ENCODE measurements at regions not wholly inside any gene's neighbourhood (a gene's known extent, or its start where the extent isn't known, plus 50 kb on each side); places are given as distances from the start of the nearest gene placed in this dataset.
"Not testable (repeated sequence)": the region's sequence is repeated elsewhere in the genome, so short reads cannot be mapped to it uniquely, and the experiment has no call there.

GRCh38 chr6:977226-977625 lies 284.3 kb upstream of the EXOC2 start:
- DNase-seq, result not testable (repeated sequence)

GRCh38 chr6:971981-972640 lies 279.2 kb upstream of the EXOC2 start:
- DNase-seq, result no peak

- DNase-seq, result no peak
Measured at GRCh38 chr6:968791-969190, 275.9 kb upstream of the EXOC2 start.

GRCh38 chr6:967701-968100 lies 274.8 kb upstream of the EXOC2 start:
- no peak for DNase-seq

- no peak for DNase-seq
Measured at GRCh38 chr6:965343-965742, 272.4 kb upstream of the EXOC2 start.

GRCh38 chr6:963456-963855 lies 270.5 kb upstream of the EXOC2 start:
- no peak for DNase-seq

GRCh38 chr6:961407-961960 lies 268.5 kb upstream of the EXOC2 start:
- no peak for DNase-seq

GRCh38 chr6:960356-960755 lies 267.4 kb upstream of the EXOC2 start:
- DNase-seq, result no peak

GRCh38 chr6:958488-958887 lies 265.5 kb upstream of the EXOC2 start:
- DNase-seq, result no peak

GRCh38 chr6:951399-952181 lies 258.7 kb upstream of the EXOC2 start:
- DNase-seq, result no peak

GRCh38 chr6:947235-947934 lies 254.4 kb upstream of the EXOC2 start:
- no peak for DNase-seq

- no peak for DNase-seq
Measured at GRCh38 chr6:946546-946945, 253.6 kb upstream of the EXOC2 start.

GRCh38 chr6:939526-940252 lies 246.8 kb upstream of the EXOC2 start:
- DNase-seq, result no peak

- DNase-seq, result no peak
Measured at GRCh38 chr6:938916-939315, 246.0 kb upstream of the EXOC2 start.

GRCh38 chr6:938271-938905 lies 245.4 kb upstream of the EXOC2 start:
- no peak for DNase-seq

GRCh38 chr6:935582-935981 lies 242.6 kb upstream of the EXOC2 start:
- no peak for DNase-seq

GRCh38 chr6:934686-935085 lies 241.7 kb upstream of the EXOC2 start:
- no peak for DNase-seq

GRCh38 chr6:931919-932318 lies 239.0 kb upstream of the EXOC2 start:
- not testable (repeated sequence) for DNase-seq

GRCh38 chr6:927157-927556 lies 234.2 kb upstream of the EXOC2 start:
- no peak for DNase-seq

- DNase-seq, result no peak
Measured at GRCh38 chr6:925656-926213, 232.8 kb upstream of the EXOC2 start.

GRCh38 chr6:924661-925060 lies 231.7 kb upstream of the EXOC2 start:
- DNase-seq, result no peak

GRCh38 chr6:921400-921799 lies 228.5 kb upstream of the EXOC2 start:
- DNase-seq, result no peak
